Immature natural killer cell (primary cell): ENCODE measurements at regions not wholly inside any gene's neighbourhood (a gene's known extent, or its start where the extent isn't known, plus 50 kb on each side); places are given as distances from the start of the nearest gene placed in this dataset.

Source experiments
- DNase-seq, 3 donors: peaks; one replicate each; pipeline ENCODE4 v3.0.0; 2022; ENCODE audit warnings: mixed read lengths in 1 of 3
- H3K27ac Mint-ChIP-seq, 6 donors: one replicate each; pipeline ENCODE4 v1.8.0; 2020; ENCODE audit warnings: mixed read lengths in 6 of 6, mild to moderate bottlenecking in 5 of 6, inconsistent platforms in 4 of 6, moderate library complexity in 3 of 6
- H3K27me3 Mint-ChIP-seq, 3 donors: one replicate each; pipeline ENCODE4 v1.8.0; 2020 to 2021; ENCODE audit warnings: low read depth in 3 of 3, mild to moderate bottlenecking in 3 of 3, mixed read lengths in 3 of 3, moderate library complexity in 3 of 3, inconsistent platforms in 1 of 3
- H3K36me3 Mint-ChIP-seq, 3 donors: one replicate each; pipeline ENCODE4 v1.8.0; 2020; ENCODE audit warnings: mixed read lengths in 3 of 3, inconsistent platforms in 2 of 3, mild to moderate bottlenecking in 2 of 3
- H3K4me1 Mint-ChIP-seq, 2 donors: one replicate each; pipeline ENCODE4 v1.8.0; 2020; ENCODE audit warnings: inconsistent platforms in 2 of 2, mild to moderate bottlenecking in 2 of 2, mixed read lengths in 2 of 2, moderate library complexity in 1 of 2
- H3K4me3 Mint-ChIP-seq, 5 donors: one replicate each; pipeline ENCODE4 v1.8.0; 2020; ENCODE audit warnings: mild to moderate bottlenecking in 5 of 5, mixed read lengths in 5 of 5, inconsistent platforms in 3 of 5, moderate library complexity in 3 of 5
- H3K9me3 Mint-ChIP-seq, 6 donors: one replicate each; pipeline ENCODE4 v1.8.0; 2020; ENCODE audit warnings: mild to moderate bottlenecking in 6 of 6, mixed read lengths in 6 of 6, inconsistent platforms in 4 of 6, moderate library complexity in 3 of 6

- peaks cover 0 to 2% (median 0%) of the 10 kb centered on the region in 6 donors for H3K9me3 Mint-ChIP-seq
- no peak overlapping the region for H3K27ac Mint-ChIP-seq
- no peak for DNase-seq
- no peaks in the 10 kb centered on the region for H3K4me1 Mint-ChIP-seq
- H3K27me3 Mint-ChIP-seq, result peaks cover 0 to 5% (median 3%) of the 10 kb centered on the region in 3 donors
- no peak overlapping the region for H3K4me3 Mint-ChIP-seq
- H3K36me3 Mint-ChIP-seq, result no peaks in the 10 kb centered on the region
These were observed 71.0 kb downstream of the SEM1 start for GRCh38 chr7:96638669-96639068.

GRCh38 chr7:96637522-96637921 lies 72.1 kb downstream of the SEM1 start:
- Mint-ChIP-seq H3K4me3 (no peak overlapping the region), H3K4me1 (no peaks in the 10 kb centered on the region), H3K27ac (no peak overlapping the region), H3K9me3 (peaks cover 0 to 2% (median 0%) of the 10 kb centered on the region in 6 donors), H3K36me3 (no peaks in the 10 kb centered on the region), H3K27me3 (peaks cover 0 to 1% (median 0%) of the 10 kb centered on the region in 3 donors)
- DNase-seq, result no peak

GRCh38 chr7:96636979-96637378 lies 72.7 kb downstream of the SEM1 start:
- Mint-ChIP-seq H3K4me1 (no peaks in the 10 kb centered on the region), H3K27ac (no peak overlapping the region), H3K36me3 (no peaks in the 10 kb centered on the region), H3K4me3 (no peak overlapping the region), H3K9me3 (peaks cover 0 to 2% (median 0%) of the 10 kb centered on the region in 6 donors), H3K27me3 (peaks cover 0 to 1% (median 0%) of the 10 kb centered on the region in 3 donors)
- DNase-seq, result no peak

- H3K36me3 Mint-ChIP-seq, result no peaks in the 10 kb centered on the region
- no peak overlapping the region for H3K27ac Mint-ChIP-seq
- DNase-seq, result no peak
- no peaks in the 10 kb centered on the region for H3K4me1 Mint-ChIP-seq
- peaks cover 0 to 1% (median 0%) of the 10 kb centered on the region in 3 donors for H3K27me3 Mint-ChIP-seq
- no peak overlapping the region for H3K4me3 Mint-ChIP-seq
- H3K9me3 Mint-ChIP-seq, result peaks cover 0 to 2% (median 0%) of the 10 kb centered on the region in 6 donors
These were observed 73.2 kb downstream of the SEM1 start for GRCh38 chr7:96636342-96636860.

GRCh38 chr7:96629884-96630283 lies 79.8 kb downstream of the SEM1 start:
- no peaks in the 10 kb centered on the region for H3K4me1 Mint-ChIP-seq
- H3K9me3 Mint-ChIP-seq, result peaks cover 0 to 23% (median 12%) of the 10 kb centered on the region in 6 donors
- DNase-seq, result no peak
- no peak overlapping the region for H3K27ac Mint-ChIP-seq
- H3K36me3 Mint-ChIP-seq, result no peaks in the 10 kb centered on the region
- H3K4me3 Mint-ChIP-seq, result no peak overlapping the region
- peaks cover 4 to 7% (median 6%) of the 10 kb centered on the region in 3 donors for H3K27me3 Mint-ChIP-seq

GRCh38 chr7:96624954-96625353 lies 84.7 kb downstream of the SEM1 start:
- Mint-ChIP-seq H3K27ac (no peak overlapping the region), H3K27me3 (peaks cover 4 to 11% (median 6%) of the 10 kb centered on the region in 3 donors), H3K4me1 (no peaks in the 10 kb centered on the region), H3K9me3 (peaks cover 2 to 33% (median 13%) of the 10 kb centered on the region in 6 donors), H3K36me3 (peaks cover 0 to 7% (median 0%) of the 10 kb centered on the region in 3 donors), H3K4me3 (no peak overlapping the region)
- DNase-seq, result no peak

GRCh38 chr7:96621932-96622331 lies 87.7 kb downstream of the SEM1 start:
- H3K4me1 Mint-ChIP-seq, result no peaks in the 10 kb centered on the region
- H3K4me3 Mint-ChIP-seq, result no peak overlapping the region
- peaks cover 4 to 7% (median 4%) of the 10 kb centered on the region in 3 donors for H3K27me3 Mint-ChIP-seq
- H3K27ac Mint-ChIP-seq, result no peak overlapping the region
- peaks cover 0 to 7% (median 0%) of the 10 kb centered on the region in 3 donors for H3K36me3 Mint-ChIP-seq
- H3K9me3 Mint-ChIP-seq, result peaks cover 2 to 26% (median 17%) of the 10 kb centered on the region in 6 donors
- no peak for DNase-seq

- peaks cover 2 to 6% (median 3%) of the 10 kb centered on the region in 3 donors for H3K27me3 Mint-ChIP-seq
- DNase-seq, result no peak
- no peaks in the 10 kb centered on the region for H3K36me3 Mint-ChIP-seq
- H3K4me3 Mint-ChIP-seq, result no peak overlapping the region
- H3K27ac Mint-ChIP-seq, result no peak overlapping the region
- no peaks in the 10 kb centered on the region for H3K4me1 Mint-ChIP-seq
- H3K9me3 Mint-ChIP-seq, result peaks cover 4 to 37% (median 23%) of the 10 kb centered on the region in 6 donors
These were observed 95.3 kb downstream of the SEM1 start for GRCh38 chr7:96614154-96614867.

- Mint-ChIP-seq H3K27ac (no peak overlapping the region), H3K4me3 (no peak overlapping the region), H3K27me3 (peaks cover 0 to 8% (median 3%) of the 10 kb centered on the region in 3 donors), H3K9me3 (peaks cover 2 to 21% (median 13%) of the 10 kb centered on the region in 6 donors), H3K4me1 (no peaks in the 10 kb centered on the region), H3K36me3 (no peaks in the 10 kb centered on the region)
- DNase-seq, result no peak
These were observed 97.6 kb downstream of the SEM1 start for GRCh38 chr7:96612034-96612433.

- DNase-seq, result no peak
- no peak overlapping the region for H3K4me3 Mint-ChIP-seq
- H3K27ac Mint-ChIP-seq, result no peak overlapping the region
These were observed 104.5 kb downstream of the SEM1 start for GRCh38 chr7:96605045-96605716.

GRCh38 chr7:96599288-96599936 lies 110.2 kb downstream of the SEM1 start:
- H3K4me1 Mint-ChIP-seq, result no peaks in the 10 kb centered on the region
- H3K9me3 Mint-ChIP-seq, result peaks cover 0 to 2% (median 0%) of the 10 kb centered on the region in 6 donors
- peaks cover 0 to 11% (median 0%) of the 10 kb centered on the region in 3 donors for H3K27me3 Mint-ChIP-seq
- no peak overlapping the region for H3K4me3 Mint-ChIP-seq
- no peak overlapping the region for H3K27ac Mint-ChIP-seq
- no peaks in the 10 kb centered on the region for H3K36me3 Mint-ChIP-seq
- no peak for DNase-seq

More at GRCh38 chr7:96605045-96605716, 104.5 kb downstream of the SEM1 start:
- no peaks in the 10 kb centered on the region for H3K36me3 Mint-ChIP-seq
- H3K9me3 Mint-ChIP-seq, result peaks cover 0 to 7% (median 0%) of the 10 kb centered on the region in 6 donors
- peaks cover 0 to 10% (median 0%) of the 10 kb centered on the region in 3 donors for H3K27me3 Mint-ChIP-seq
- no peaks in the 10 kb centered on the region for H3K4me1 Mint-ChIP-seq

GRCh38 chr7:96598421-96598820 lies 111.2 kb downstream of the SEM1 start:
- no peaks in the 10 kb centered on the region for H3K4me1 Mint-ChIP-seq
- peaks cover 0 to 2% (median 0%) of the 10 kb centered on the region in 6 donors for H3K9me3 Mint-ChIP-seq
- no peaks in the 10 kb centered on the region for H3K36me3 Mint-ChIP-seq
- no peak overlapping the region for H3K4me3 Mint-ChIP-seq
- H3K27ac Mint-ChIP-seq, result no peak overlapping the region
- DNase-seq, result no peak
- H3K27me3 Mint-ChIP-seq, result peaks cover 0 to 11% (median 0%) of the 10 kb centered on the region in 3 donors

GRCh38 chr7:96596120-96596826 lies 113.4 kb downstream of the SEM1 start:
- no peaks in the 10 kb centered on the region for H3K4me1 Mint-ChIP-seq
- no peaks in the 10 kb centered on the region for H3K9me3 Mint-ChIP-seq
- H3K36me3 Mint-ChIP-seq, result no peaks in the 10 kb centered on the region
- DNase-seq, result no peak
- no peak overlapping the region for H3K27ac Mint-ChIP-seq
- peaks cover 0 to 9% (median 2%) of the 10 kb centered on the region in 3 donors for H3K27me3 Mint-ChIP-seq
- H3K4me3 Mint-ChIP-seq, result no peak overlapping the region
